SU-DHL-6 (cell line): ENCODE measurements at regions not wholly inside any gene's neighbourhood (a gene's known extent, or its start where the extent isn't known, plus 50 kb on each side); places are given as distances from the start of the nearest gene placed in this dataset.

Source experiments
- CTCF ChIP-seq: fragments of 200-600 bp; sonication (generic); IDR thresholded peaks from one replicate; pipeline ENCODE4 v1.5.1; 2017; ENCODE audit warnings: antibody characterized with exemption, mild to moderate bottlenecking, low read length, moderate library complexity; ENCODE audit not compliant: insufficient read depth, poor library complexity, severe bottlenecking
- EZH2phosphoT487 ChIP-seq: fragments of 200-600 bp; sonication (generic), shearing (Covaris generic); conservative IDR thresholded peaks from 2 replicates; pipeline ENCODE4 v1.6.1; 2018; ENCODE audit warnings: mild to moderate bottlenecking, antibody characterized with exemption, low read length, moderate library complexity, mixed read lengths

GRCh38 chr13:76210262-76210661 is 574.1 kb downstream of the LMO7 start:
- TF ChIP-seq CTCF (no peak), EZH2phosphoT487 (no peak)
